ENCODE measurements at regions not wholly inside any gene's neighbourhood (a gene's known extent, or its start where the extent isn't known, plus 50 kb on each side); places are given as distances from the start of the nearest gene placed in this dataset.

GRCh38 chr4:8698341-8699062 is 105.9 kb downstream of the CPZ start:
- no peak for DNase-seq (ENCODE audit: low spot score)

- DNase-seq (ENCODE audit: low spot score), result no peak
Measured at GRCh38 chr4:8697826-8698225, 105.3 kb downstream of the CPZ start.

- no peak for DNase-seq (ENCODE audit: low spot score)
Measured at GRCh38 chr4:8696369-8697127, 104.0 kb downstream of the CPZ start.

- DNase-seq (ENCODE audit: low spot score), result no peak
Measured at GRCh38 chr4:8695237-8696219, 103.0 kb downstream of the CPZ start.

GRCh38 chr4:8694651-8695151 is 102.1 kb downstream of the CPZ start:
- DNase-seq (ENCODE audit: low spot score), result no peak

GRCh38 chr4:8694226-8694625 is 101.7 kb downstream of the CPZ start:
- no peak for DNase-seq (ENCODE audit: low spot score)

- no peak for DNase-seq (ENCODE audit: low spot score)
Measured at GRCh38 chr4:8691151-8691775, 98.7 kb downstream of the CPZ start.

GRCh38 chr4:8690216-8691150 is 97.9 kb downstream of the CPZ start:
- DNase-seq (ENCODE audit: low spot score), result no peak

GRCh38 chr4:8689741-8690140 is 97.2 kb downstream of the CPZ start:
- no peak for DNase-seq (ENCODE audit: low spot score)

- DNase-seq (ENCODE audit: low spot score), result no peak
Measured at GRCh38 chr4:8688908-8689445, 96.4 kb downstream of the CPZ start.

GRCh38 chr4:8688041-8688907 is 95.7 kb downstream of the CPZ start:
- DNase-seq (ENCODE audit: low spot score), result peak; percentile 2

GRCh38 chr4:8687083-8687482 is 94.5 kb downstream of the CPZ start:
- no peak for DNase-seq (ENCODE audit: low spot score)

GRCh38 chr4:8685831-8686230 is 93.3 kb downstream of the CPZ start:
- DNase-seq (ENCODE audit: low spot score), result no peak

- DNase-seq (ENCODE audit: low spot score), result no peak
Measured at GRCh38 chr4:8683462-8683861, 90.9 kb downstream of the CPZ start.

- no peak for DNase-seq (ENCODE audit: low spot score)
Measured at GRCh38 chr4:8682725-8683124, 90.2 kb downstream of the CPZ start.

- no peak for DNase-seq (ENCODE audit: low spot score)
Measured at GRCh38 chr4:8682296-8682695, 89.7 kb downstream of the CPZ start.

- DNase-seq (ENCODE audit: low spot score), result no peak
Measured at GRCh38 chr4:8681391-8681790, 88.8 kb downstream of the CPZ start.

GRCh38 chr4:8679032-8679431 is 86.5 kb downstream of the CPZ start:
- DNase-seq (ENCODE audit: low spot score), result no peak

GRCh38 chr4:8676676-8677075 is 84.1 kb downstream of the CPZ start:
- no peak for DNase-seq (ENCODE audit: low spot score)
